GM21576 (cell line): ENCODE measurements at regions not wholly inside any gene's neighbourhood (a gene's known extent, or its start where the extent isn't known, plus 50 kb on each side); places are given as distances from the start of the nearest gene placed in this dataset.

Experiments
- ATAC-seq: cut with Tn5 transposase; IDR thresholded peaks from one replicate; pipeline ENCODE4 v1.9.1; 2021; ENCODE audit warnings: mild to moderate bottlenecking, moderate library complexity; ENCODE audit not compliant: unreplicated experiment

GRCh38 chr7:25391295-25391861, 163.1 kb upstream of the NPVF start:
- ATAC-seq, result no peak

GRCh38 chr7:25391961-25392587, 163.8 kb upstream of the NPVF start:
- ATAC-seq, result no peak

- ATAC-seq, result no peak
Measured at GRCh38 chr7:25392588-25393338, 164.5 kb upstream of the NPVF start.

GRCh38 chr7:25395976-25396375, 167.7 kb upstream of the NPVF start:
- ATAC-seq, result no peak

GRCh38 chr7:25396668-25397067, 168.4 kb upstream of the NPVF start:
- ATAC-seq, result no peak

- ATAC-seq, result no peak
Measured at GRCh38 chr7:25398418-25398817, 170.1 kb upstream of the NPVF start.

GRCh38 chr7:25399000-25399750, 170.9 kb upstream of the NPVF start:
- ATAC-seq, result no peak

- no peak for ATAC-seq
Measured at GRCh38 chr7:25402532-25402931, 174.2 kb upstream of the NPVF start.

GRCh38 chr7:25405736-25406135, 177.4 kb upstream of the NPVF start:
- ATAC-seq, result no peak

GRCh38 chr7:25407053-25407452, 178.8 kb upstream of the NPVF start:
- no peak for ATAC-seq

- ATAC-seq, result no peak
Measured at GRCh38 chr7:25408012-25408687, 179.9 kb upstream of the NPVF start.

- ATAC-seq, result no peak
Measured at GRCh38 chr7:25408876-25409275, 180.6 kb upstream of the NPVF start.

GRCh38 chr7:25409897-25410636, 181.8 kb upstream of the NPVF start:
- no peak for ATAC-seq

GRCh38 chr7:25420771-25421170, 192.5 kb upstream of the NPVF start:
- ATAC-seq, result no peak

- ATAC-seq, result no peak
Measured at GRCh38 chr7:25424113-25424512, 195.8 kb upstream of the NPVF start.

- ATAC-seq, result no peak
Measured at GRCh38 chr7:25424855-25425254, 196.6 kb upstream of the NPVF start.

GRCh38 chr7:25427721-25428120, 199.4 kb upstream of the NPVF start:
- ATAC-seq, result no peak

- ATAC-seq, result no peak
Measured at GRCh38 chr7:25429731-25430130, 201.4 kb upstream of the NPVF start.

GRCh38 chr7:25430200-25430931, 202.1 kb upstream of the NPVF start:
- ATAC-seq, result no peak
